NCI-H1105 treated with DMSO at 0.1 percent for 48 hours (cell line): ENCODE measurements at regions not wholly inside any gene's neighbourhood (a gene's known extent, or its start where the extent isn't known, plus 50 kb on each side); places are given as distances from the start of the nearest gene placed in this dataset.
"Not testable (repeated sequence)": the region's sequence is repeated elsewhere in the genome, so short reads cannot be mapped to it uniquely, and the experiment has no call there.

Experiments used
- DNase-seq: peaks from one replicate; lab custom pipeline; 2025; lab: John Stamatoyannopoulos, UW

DNA sequence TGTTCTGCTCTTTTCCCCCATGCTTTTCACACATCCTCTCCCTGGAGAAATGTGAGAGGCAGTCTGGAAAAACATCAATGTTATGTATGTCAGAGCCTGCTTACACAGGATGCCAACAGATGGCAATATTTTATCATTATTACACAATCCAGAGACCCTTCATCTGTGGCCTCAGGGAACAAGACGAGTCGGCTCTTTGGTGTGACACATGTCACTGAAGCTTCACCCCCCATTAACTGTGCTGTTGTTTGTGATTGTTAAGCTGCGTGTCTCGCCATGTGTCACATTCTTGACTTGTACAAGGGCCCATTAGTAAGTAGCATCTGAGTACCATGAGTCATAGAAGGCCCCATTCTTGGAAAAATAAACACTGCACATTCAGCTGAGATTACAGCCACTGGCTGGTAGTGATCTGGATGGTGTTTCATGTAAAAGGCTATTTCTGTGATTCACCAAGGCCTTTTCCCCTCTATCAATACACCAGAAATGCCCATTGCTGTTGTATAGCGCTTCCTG lies 682.1 kb upstream of the SOX9 start:
- DNase-seq: peak; percentile 52

- no peak for DNase-seq
Observed at GRCh38 chr17:71440513-71440912, 680.3 kb upstream of the SOX9 start.

DNA sequence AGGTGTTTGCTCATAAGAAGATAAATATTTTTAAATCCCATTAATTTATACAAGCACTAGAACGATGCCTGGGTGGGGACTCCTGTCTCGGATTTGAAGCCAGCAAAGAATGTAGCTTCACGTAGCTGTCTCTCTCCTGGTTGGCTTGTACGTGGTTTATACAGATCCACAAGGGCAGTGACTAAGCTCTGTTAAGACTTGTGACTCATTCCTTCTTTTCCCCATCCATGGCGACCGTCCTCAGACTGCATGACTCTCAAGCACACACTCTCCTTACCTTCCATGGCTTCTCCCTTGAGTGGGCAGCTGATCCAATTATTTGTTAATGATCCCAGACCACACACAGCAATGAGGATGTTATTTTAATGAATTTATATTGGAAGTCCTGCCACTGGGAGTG lies 679.7 kb upstream of the SOX9 start:
- no peak for DNase-seq

DNA sequence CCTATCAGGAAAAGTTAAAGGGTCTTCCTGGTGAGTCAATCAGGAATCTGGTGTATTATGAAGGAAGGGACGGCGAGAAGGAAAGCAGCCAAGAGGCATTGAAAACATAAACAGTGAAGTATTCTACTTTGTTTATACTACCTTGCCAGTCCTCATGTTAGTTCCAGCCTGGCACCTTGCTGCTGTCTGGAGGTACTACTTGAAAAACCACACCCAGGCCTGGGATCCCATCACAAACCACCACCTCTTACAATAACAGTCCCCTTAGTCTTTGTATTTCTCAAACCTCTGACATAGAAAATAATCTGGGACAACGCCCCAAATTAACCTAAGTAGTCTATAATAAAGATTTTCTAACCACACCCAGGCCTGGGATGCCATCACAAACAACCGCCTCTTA lies 676.7 kb upstream of the SOX9 start:
- DNase-seq: no peak

- DNase-seq: no peak
Observed at GRCh38 chr17:71446645-71447437, 674.0 kb upstream of the SOX9 start.

GRCh38 chr17:71447644-71448043 lies 673.2 kb upstream of the SOX9 start:
- no peak for DNase-seq

- DNase-seq: not testable (repeated sequence)
Observed at GRCh38 chr17:71450657-71451056, 670.2 kb upstream of the SOX9 start.

GRCh38 chr17:71453876-71454422 lies 666.9 kb upstream of the SOX9 start:
- no peak for DNase-seq

DNA sequence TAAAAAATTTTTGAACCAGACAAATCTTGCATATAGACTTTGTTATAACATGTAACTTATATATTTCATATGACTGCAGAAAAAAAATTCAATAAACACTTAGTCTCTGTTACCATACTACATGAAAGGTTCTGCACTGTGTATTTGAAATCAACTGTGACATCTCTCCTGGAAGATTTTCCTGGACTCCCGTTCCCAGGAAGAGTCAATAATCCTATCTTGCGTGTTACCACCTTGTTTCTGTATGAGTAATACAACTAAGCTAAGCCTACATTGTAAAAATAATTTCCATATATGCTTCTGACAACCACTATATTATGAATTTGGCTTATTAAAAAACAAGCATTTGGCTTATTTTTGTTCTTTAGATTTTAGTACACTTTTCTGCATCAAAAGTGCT lies 665.6 kb upstream of the SOX9 start:
- DNase-seq: no peak

DNA sequence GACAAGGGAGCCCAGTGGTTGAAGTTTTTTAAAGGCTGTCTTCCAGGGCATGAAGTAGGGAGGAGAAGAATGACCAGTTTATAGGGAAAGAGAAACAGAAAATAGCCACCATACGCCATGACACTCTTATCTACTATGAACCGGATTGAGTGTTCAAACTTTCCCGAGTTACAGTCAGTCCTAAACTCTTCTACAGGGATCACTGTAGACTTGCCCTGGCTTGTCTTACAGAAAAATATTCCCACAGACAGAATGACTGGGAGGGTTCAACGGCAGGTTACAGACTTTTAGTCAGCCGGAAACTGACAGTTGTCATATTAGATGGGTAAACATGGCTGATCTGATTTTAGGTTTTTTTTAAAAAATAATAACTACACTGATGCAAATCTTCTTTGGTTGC lies 662.5 kb upstream of the SOX9 start:
- no peak for DNase-seq

DNA sequence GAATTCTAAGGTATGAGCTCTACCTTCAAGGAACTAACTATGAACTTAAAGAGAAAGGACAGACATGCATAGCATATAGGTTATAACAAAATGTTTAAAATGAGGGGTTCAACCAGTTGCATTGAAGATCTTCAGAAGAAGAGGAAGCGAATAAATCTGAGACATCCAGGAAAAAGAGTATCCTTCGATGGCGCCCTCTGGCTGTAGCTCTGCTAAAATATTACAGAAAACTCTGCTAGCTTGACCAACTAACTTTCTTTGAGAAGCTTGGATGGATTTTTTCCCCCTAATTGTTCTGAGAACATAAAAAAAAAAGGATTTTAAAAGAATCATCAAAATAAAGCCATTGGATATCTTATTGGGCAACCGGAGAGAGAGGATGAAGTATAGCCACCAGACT lies 659.9 kb upstream of the SOX9 start:
- peak; percentile 38 for DNase-seq

GRCh38 chr17:71461498-71462169 lies 659.2 kb upstream of the SOX9 start:
- DNase-seq: peak; percentile 98

DNA sequence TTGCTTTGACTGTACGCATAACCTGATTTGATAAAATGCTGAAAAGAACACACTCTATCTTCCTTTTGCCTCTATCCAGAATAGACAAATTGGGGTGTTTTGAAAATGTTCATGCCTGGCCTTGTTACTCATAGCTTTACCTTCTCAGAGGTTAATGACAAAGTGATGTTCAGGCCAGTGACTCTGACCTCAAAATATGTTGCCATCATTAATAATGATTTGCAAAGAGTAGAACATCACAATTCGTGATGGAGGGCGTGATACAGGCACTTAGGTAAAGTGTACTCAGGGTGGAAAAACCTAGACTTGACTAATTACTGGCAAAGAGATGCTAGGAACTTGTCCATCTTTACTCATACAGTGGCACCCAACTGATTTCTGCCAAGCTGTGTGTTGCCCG lies 656.6 kb upstream of the SOX9 start:
- DNase-seq: no peak

DNA sequence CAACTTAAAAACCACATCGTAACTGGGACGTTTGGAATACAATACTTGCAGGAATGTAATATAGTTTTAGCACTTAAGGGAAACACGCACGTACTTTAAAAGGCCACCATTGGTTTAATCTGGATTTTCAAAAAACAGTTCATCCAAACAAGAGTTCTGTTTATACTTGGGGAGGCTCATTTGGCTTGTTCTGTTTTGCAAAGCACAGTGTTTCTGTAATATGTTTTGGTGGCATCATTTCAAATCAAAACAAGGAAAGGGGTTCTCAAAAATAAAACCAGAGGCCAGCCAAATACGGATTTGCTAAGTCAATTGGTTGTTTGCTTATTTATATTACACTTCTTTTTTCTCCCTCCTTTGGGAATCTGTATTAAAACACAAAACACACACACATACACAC lies 656.1 kb upstream of the SOX9 start:
- DNase-seq: no peak

DNA sequence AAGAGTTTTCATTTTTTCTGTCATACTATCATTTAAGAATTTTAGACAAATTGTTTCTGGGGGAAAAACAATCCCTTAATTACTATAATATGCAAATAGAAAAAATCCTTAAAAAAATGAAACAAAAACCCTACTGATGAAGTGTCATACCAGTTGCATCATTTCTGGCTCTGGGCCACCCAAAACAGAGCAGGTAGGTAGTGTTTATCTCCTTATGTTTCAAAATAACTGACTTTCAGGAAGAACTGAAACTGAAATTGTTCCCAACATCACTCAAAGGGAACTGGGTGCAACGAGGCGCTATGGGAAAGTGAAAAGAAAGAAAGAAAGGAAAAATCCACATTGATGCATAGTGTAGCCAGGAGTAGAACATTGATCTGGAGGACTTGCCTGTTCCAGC lies 653.1 kb upstream of the SOX9 start:
- no peak for DNase-seq

GRCh38 chr17:71470062-71470461 lies 650.8 kb upstream of the SOX9 start:
- no peak for DNase-seq

DNA sequence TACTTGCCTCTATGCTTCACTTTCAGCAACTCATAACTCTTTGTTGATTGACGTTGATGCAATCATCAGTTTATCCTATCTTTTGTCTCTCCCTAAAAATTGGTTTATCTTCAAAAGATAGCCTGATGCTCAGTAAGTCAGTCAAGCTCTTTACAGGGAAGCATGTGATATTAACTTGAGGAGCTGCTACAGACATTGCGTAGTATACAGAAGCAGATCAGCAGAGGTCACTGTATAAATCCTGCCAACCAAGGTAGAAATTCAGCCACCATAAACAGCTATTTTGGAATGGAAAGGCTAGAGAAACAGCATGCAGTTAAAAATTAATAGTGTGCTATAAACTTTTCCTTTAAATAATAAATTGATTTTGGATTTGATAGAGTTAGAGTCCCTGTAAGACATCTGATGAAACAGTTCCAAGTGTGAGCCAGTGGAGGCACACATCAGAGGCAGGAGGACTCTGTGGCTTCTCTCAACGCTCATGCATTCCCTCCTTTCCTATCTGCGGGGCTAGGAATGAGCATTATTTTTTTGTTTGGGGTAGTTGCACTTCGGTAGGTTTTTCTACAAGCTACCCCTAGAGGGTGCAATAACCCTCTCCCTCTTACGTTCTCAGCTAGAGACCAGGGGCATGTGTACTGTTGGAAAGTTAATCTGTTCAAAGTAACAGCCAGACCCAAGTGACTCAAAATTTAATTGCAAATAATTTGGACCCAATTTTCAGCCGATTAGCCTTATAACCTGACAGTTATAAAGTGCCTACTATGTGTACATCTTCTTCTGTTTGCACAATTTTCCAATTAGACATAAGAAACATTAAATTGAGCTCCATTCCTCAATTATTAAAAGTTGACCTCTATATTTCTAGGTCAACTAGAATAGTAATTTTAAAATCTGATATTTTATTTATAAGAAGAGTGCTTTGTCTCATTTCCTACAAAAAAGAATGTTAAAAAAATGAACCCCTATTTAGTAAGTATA lies 647.7 kb upstream of the SOX9 start:
- peak; percentile 32 for DNase-seq

DNA sequence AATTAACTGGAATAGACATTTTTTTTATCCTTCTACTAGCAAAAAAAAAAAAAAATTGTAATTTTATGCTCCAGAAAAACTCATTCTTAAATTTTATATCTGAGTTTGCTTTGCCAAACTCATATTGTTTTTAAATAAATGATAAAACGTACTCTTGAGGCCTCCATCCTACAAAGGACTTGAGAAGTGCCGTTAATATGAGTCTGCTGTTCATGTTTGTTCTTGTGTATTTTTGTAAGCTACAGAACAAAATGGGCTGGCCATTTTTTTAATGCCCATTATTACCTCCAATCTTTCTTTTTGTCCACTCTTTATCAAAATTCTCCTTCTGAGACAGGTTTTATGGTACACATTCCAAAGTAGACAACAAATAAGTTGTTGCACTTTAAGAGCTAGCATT lies 643.5 kb upstream of the SOX9 start:
- no peak for DNase-seq

DNA sequence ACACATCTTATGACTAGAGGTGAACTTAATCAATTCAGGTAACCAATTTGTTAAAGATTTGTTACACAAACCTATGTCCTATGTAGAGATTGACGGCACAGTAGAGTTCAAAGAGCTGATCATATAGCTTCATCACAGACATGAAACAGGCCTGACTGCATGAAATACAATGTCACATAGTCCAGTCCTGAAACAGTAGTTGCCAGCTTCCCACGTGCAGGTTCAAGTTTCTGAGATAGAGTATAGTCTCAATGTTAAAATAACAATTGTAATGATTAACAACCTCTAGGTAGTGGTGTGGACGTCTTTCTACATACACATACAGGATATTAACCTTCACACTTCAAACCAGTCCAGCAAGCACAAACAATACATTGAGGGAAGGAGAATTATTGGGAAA lies 640.7 kb upstream of the SOX9 start:
- no peak for DNase-seq

GRCh38 chr17:71482625-71483024 lies 638.2 kb upstream of the SOX9 start:
- peak; percentile 55 for DNase-seq

DNA sequence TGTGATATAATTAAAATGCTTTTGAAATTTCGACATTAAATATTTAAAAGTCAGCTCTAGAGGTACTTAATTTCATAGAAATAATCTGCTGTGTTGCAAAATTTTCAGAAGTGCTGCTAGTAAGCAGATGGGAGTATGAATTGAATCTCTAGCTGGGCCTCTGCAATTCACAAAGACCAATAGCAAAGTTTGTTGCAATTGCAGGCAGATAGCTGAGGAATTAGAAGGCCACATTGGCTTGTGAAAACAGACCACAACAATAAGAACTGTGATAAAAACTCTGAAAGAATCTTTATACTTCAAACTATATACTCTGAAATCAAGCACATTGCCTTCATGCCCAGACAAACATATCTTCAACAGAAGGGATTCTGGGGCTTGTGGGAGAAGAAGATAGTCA lies 636.3 kb upstream of the SOX9 start:
- no peak for DNase-seq

GRCh38 chr17:71485426-71485825 lies 635.4 kb upstream of the SOX9 start:
- no peak for DNase-seq
